GM12891 (cell line): ENCODE measurements at regions not wholly inside any gene's neighbourhood (a gene's known extent, or its start where the extent isn't known, plus 50 kb on each side); places are given as distances from the start of the nearest gene placed in this dataset.

Experiments used
- DNase-seq: peaks from one replicate; pipeline ENCODE4 v3.0.0; 2011; ENCODE audit warnings: low spot score; ENCODE audit not compliant: insufficient read length
- FAIRE-seq: peaks from 2 replicates; lab custom pipeline; 2011; peaks lifted over from hg19 to GRCh38; lab: Jason Lieb, UNC
- PAX5 ChIP-seq: IDR thresholded peaks from 2 replicates; pipeline ENCODE4 v1.6.1; 2011; ENCODE audit warnings: low read length, moderate library complexity, mild to moderate bottlenecking; ENCODE audit not compliant: insufficient read depth, severe bottlenecking
- POLR2A ChIP-seq: IDR thresholded peaks from 2 replicates; pipeline ENCODE4 v1.6.1; 2011; ENCODE audit warnings: low read depth, low read length, control low read depth
- POLR2AphosphoS5 ChIP-seq: IDR thresholded peaks from 2 replicates; pipeline ENCODE4 v1.6.1; 2011; ENCODE audit warnings: low read depth, low read length, control low read depth
- POU2F2 ChIP-seq: IDR thresholded peaks from 2 replicates; pipeline ENCODE4 v1.6.1; 2011; ENCODE audit warnings: low read depth, mild to moderate bottlenecking, control low read depth, low read length, moderate library complexity
- SPI1 ChIP-seq: IDR thresholded peaks from 2 replicates; pipeline ENCODE4 v1.6.1; 2011; ENCODE audit warnings: low read depth, low read length, control low read depth
- TAF1 ChIP-seq: IDR thresholded peaks from 2 replicates; pipeline ENCODE4 v1.6.1; 2011; ENCODE audit warnings: low read depth, low read length, control low read depth

DNA sequence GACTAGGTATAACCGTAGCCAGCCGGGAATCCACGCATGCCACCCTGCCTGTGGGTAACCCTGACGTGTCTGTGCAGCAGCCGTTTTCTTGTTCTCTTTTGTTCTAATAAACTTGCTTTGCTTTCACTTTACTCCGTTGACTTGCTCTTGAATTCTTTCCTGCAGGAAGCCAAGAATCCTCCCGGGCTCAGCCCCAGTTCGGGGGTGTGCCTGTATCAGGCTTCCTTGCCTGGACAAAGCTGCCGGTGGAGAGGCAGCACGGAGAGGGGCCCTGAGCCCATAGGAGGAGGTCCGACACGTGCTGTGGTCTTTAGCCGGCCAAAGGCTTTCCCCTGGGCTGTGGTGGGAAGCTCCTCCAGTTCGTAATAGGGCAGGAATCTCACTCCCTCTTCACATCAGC is 256.5 kb upstream of the PPP2R2D start:
- DNase-seq (no peak), FAIRE-seq (no peak)
- TF ChIP-seq POLR2A (no peak), POLR2AphosphoS5 (no peak), POU2F2 (no peak), TAF1 (no peak), SPI1 (no peak), PAX5 (no peak)

DNA sequence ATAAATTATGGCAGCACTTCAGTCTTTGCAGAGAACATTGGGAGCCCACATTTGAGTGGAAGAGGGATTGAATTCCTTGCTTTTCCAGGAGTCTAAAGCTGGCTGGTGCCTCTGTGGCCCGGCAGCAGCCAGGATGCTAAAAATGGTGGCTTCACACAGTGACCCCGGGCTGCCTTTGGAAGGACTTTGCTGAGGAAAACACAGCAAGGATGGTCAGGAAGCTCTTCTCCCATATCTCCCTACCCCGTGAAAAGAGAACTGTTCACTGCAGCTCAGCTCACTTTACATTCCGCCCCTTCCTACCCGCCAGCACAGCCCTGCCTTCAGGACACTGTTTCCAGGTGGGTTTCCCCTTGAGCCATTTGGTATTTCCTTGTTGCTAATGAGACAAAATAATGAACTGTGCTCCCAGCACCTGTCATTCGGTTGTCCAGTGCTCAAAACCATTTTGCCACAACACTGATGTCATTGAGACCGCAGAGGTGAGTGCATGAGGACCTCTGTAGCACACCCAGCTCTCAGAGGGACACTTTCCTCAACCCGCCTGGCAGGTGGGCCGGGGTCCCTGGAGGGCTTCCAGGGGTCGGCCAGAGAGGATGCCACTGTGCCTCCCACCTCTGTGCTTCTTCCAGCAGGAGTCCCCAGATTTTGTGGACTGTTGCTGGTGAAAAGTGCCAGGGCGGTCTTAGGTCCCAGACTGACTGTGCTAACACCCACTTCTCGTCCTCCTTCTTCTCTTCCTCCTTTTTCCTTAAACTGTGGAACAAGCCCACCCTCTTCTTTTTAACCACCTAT is 255.7 kb upstream of the PPP2R2D start:
- TF ChIP-seq PAX5, result no peak
- no peak for TF ChIP-seq POU2F2
- TF ChIP-seq TAF1, result no peak
- TF ChIP-seq POLR2A, result no peak
- no peak for TF ChIP-seq SPI1
- no peak for TF ChIP-seq POLR2AphosphoS5
- FAIRE-seq (no peak), DNase-seq (no peak)

DNA sequence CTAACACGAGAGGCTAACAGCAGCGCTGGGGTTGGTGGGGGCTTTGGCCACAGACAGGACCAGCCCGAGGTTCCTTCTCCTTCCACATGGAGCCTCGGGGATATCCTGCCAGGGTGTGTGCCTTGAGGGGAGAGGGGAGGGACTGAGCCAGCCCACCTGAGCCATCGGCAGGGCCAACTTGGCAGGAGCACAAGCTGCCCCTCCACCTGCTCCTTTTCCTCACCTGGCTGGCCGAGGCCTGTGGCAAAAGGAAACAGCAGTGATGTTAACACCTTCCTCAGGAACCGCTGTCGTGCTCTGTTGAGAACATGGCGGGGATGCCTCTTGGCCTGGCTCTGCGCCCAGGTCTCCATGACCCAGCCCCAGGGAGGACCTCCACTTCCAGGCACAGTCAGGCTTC is 255.1 kb upstream of the PPP2R2D start:
- no peak for FAIRE-seq
- DNase-seq, result no peak
- no peak for TF ChIP-seq POLR2A
- TF ChIP-seq TAF1, result no peak
- no peak for TF ChIP-seq POU2F2
- TF ChIP-seq SPI1, result no peak
- TF ChIP-seq PAX5, result no peak
- TF ChIP-seq POLR2AphosphoS5, result no peak

DNA sequence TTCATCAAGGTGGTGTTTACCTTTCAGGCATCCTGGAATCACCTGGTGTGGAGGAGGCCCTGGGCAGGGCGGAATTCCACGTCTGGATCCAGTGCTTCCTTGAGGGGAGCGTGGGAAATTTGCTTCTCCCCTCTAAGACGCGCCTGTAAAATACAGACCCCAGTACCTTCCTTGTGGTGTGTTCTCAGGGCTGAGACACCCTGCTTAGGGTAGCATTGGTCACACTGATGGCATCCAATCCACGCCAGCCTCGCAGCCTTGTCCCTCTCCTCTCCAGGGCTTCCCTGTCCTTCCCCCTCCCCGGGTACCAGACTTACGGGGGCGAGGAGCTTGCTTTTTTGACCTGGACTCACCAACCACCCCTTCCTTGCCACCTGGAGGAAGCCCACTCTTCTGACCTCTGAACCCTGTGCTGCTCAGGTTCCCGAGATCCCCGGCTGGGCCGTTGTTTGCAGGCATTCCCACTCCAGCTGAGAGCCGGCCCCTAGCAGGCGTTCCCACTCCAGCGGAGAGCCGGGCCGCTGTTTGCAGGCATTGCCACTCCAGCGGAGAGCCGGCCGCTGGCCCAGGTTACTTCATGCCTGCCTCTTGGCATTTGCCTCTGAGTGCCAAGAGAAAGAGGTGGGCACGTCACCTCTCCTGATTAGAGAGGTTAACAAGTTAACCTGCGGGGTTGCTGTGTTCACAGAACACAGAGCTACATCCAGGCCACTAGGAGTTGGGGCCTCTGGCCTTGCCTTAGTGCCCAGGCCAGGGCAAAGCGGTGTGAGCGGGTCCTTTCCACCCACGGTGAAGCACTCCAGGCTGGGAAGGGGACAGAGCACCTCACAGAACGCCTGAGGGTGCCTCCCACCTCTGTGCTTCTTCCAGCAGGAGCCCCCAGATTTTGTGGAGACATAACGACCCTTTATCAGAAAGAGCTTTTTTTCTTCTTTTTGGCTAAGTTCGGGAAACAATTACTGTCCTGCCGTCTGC is 254.0 kb upstream of the PPP2R2D start:
- TF ChIP-seq TAF1, result no peak
- no peak for TF ChIP-seq POLR2AphosphoS5
- no peak for TF ChIP-seq SPI1
- TF ChIP-seq PAX5, result no peak
- DNase-seq, result no peak
- FAIRE-seq, result no peak

DNA sequence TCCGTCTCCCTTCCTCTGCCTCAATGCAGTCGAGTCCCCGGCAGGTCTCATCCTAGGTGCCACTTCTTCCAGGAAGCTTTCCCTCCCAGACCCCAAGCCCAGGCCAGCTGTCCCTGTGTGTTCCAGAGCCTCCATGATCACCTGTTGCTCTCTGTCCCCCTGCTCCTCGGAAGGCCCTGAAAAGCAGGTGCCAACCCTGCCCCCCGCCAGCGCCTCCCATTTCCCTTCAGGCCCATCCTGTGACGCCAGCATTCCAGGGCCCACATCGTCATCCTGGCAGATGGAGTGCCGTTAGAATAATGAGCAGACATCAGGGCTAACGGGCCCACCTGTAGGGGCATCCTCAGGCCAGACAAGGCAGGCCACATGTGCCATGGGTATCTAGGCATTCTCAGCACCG is 253.0 kb upstream of the PPP2R2D start:
- DNase-seq (no peak), FAIRE-seq (no peak)
- no peak for TF ChIP-seq TAF1
- no peak for TF ChIP-seq SPI1
- no peak for TF ChIP-seq PAX5
- no peak for TF ChIP-seq POLR2A
- no peak for TF ChIP-seq POU2F2
- TF ChIP-seq POLR2AphosphoS5, result no peak

DNA sequence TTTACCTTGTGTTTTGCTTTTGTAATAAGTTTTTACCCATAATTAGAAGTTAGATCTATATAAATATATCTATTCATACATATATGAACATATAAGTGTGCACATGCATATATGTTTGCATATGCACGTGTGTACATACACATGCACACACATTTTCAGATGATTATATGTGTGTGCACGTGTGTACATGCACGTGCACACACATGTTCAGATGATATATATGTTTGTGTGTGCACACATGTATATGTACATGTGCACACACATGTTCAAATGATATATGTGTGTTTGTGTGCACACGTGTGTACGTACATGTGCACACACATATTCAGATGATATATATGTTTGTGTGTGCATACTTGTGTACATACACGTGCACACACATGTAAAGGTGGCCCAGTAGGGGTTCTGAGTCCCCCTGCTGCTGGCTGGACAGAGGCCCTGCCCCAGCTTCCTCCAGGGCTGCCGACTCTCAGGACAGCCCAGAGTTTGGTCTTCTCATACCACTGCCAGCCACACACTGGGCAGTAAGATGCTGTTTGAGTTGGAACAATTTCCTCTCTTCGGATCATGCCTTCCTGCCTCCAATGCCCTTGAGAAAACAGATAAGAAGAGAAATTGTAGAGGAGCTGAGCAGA is 252.3 kb upstream of the PPP2R2D start:
- no peak for FAIRE-seq
- TF ChIP-seq POLR2A (no peak), POLR2AphosphoS5 (no peak), PAX5 (no peak), SPI1 (no peak), POU2F2 (no peak), TAF1 (no peak)
- no peak for DNase-seq

DNA sequence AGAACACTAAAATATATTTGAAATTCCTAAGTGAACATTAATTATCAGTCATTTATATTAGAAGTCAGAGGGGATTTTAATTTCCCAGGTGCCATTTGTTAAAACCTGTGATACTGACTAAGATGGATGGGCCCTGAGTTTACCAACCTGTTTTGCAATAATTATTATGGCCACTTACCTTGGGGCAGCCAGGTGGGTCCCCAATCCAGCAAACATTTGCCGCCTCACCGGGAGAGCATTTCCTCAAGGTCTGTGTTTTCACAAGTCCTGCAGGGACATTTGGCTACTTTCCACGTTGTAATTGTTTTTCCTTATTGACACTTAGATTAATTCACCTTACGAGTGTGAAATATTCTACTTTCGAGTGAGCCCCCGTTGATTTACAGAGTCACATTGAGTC is 251.2 kb upstream of the PPP2R2D start:
- TF ChIP-seq POLR2A, result no peak
- TF ChIP-seq SPI1, result no peak
- no peak for TF ChIP-seq PAX5
- no peak for TF ChIP-seq POU2F2
- no peak for TF ChIP-seq POLR2AphosphoS5
- TF ChIP-seq TAF1, result no peak
- DNase-seq, result no peak
- FAIRE-seq, result no peak

DNA sequence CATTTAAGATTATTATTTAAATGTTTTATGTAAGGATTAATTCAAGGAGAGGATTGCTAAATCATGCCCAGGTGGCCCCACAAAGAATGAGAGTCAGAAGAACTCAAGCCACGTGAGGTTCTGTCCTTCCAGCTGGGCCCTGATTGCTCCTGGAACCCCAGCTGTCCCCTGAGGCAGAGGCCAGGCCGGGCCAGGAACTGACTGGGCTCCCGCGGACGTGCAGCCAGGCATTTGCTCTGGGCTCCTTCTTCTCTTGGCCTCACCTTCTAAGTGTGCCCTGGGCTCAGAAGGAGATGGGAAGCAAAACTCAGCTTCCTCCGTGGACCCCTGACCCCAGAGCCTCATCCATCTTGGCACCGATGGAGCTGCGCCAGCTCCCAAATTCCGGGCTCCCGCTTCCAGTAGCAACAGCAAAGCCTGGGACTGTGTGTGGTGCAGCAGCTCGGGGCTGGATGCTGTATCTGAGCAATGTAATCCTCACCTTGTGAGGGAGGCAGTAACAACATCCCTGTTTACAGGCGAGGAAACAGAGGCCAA is 250.6 kb upstream of the PPP2R2D start:
- FAIRE-seq, result no peak
- TF ChIP-seq SPI1, result no peak
- TF ChIP-seq POLR2AphosphoS5, result no peak
- no peak for TF ChIP-seq POLR2A
- TF ChIP-seq PAX5, result no peak
- TF ChIP-seq POU2F2, result no peak
- TF ChIP-seq TAF1, result no peak
- no peak for DNase-seq
